B cell (primary cell): ENCODE measurements at regions not wholly inside any gene's neighbourhood (a gene's known extent, or its start where the extent isn't known, plus 50 kb on each side); places are given as distances from the start of the nearest gene placed in this dataset.

Experiments
- ATAC-seq: fragments of 200-7000 bp; cut with Tn5 transposase; one replicate; pipeline ENCODE4 v1.10.0; 2021; ENCODE audit warnings: low read depth, mild to moderate bottlenecking, moderate number of reproducible peaks, moderate library complexity
- CTCF ChIA-PET: fragments of 350-600 bp; sonication (Branson Sonifier 250); formaldehyde crosslinking; loops from one replicate; lab custom pipeline; 2021; ENCODE audit warnings: antibody characterized with exemption, inconsistent platforms; lab: Charles Lee
- POLR2A ChIA-PET: fragments of 350-600 bp; sonication (Branson Sonifier 250); formaldehyde crosslinking; loops from one replicate; lab custom pipeline; 2021; ENCODE audit warnings: antibody characterized with exemption; lab: Charles Lee
- DNase-seq: peaks from one replicate; pipeline ENCODE4 v3.0.0; 2013
- H2AFZ ChIP-seq: 2 replicates; pipeline ENCODE4 v1.6.1; 2012; ENCODE audit warnings: mild to moderate bottlenecking, low read depth, low read length; ENCODE audit not compliant: insufficient read depth, poor library complexity, severe bottlenecking
- H3K27ac ChIP-seq, 2 donors: 1 replicate in 1 of 2; 2 replicates in 1 of 2; pipeline ENCODE4 v1.5.1; 2012 to 2013; ENCODE audit warnings: low read length in 2 of 2, mild to moderate bottlenecking in 2 of 2, moderate library complexity in 1 of 2
- H3K27me3 ChIP-seq, 4 experiments: fragments of 200-600 bp in 1 of 4; sonication (generic) in 1 of 4; replicated peaks in 1 of 4; 1 replicate in 2 of 4; 2 replicates in 2 of 4; pipeline versions ENCODE4 v1.6.1 to v1.7.0; 2013 to 2016; ENCODE audit warnings: low read length in 3 of 4, mild to moderate bottlenecking in 2 of 4, mixed read lengths in 1 of 4, moderate library complexity in 1 of 4; ENCODE audit not compliant: insufficient read depth in 4 of 4, control insufficient read depth in 3 of 4; ENCODE audit errors: control extremely low read depth in 1 of 4
- H3K36me3 ChIP-seq, 2 experiments: replicated peaks in 1 of 2; 1 replicate in 1 of 2; 2 replicates in 1 of 2; pipeline versions ENCODE4 v1.6.1 to v1.7.1; 2013; ENCODE audit warnings: low read length in 1 of 2; ENCODE audit not compliant: insufficient read depth in 2 of 2, control insufficient read depth in 1 of 2; ENCODE audit errors: control extremely low read depth in 1 of 2, extremely low read depth in 1 of 2
- H3K4me1 ChIP-seq, 2 donors: fragments of 200-600 bp in 1 of 2; sonication (generic) in 1 of 2; 1 replicate in 1 of 2; 2 replicates in 1 of 2; pipeline versions ENCODE4 v1.5.1 to v1.6.1; 2013 to 2017; ENCODE audit warnings: low read length in 2 of 2; ENCODE audit not compliant: control insufficient read depth in 2 of 2, insufficient read depth in 2 of 2
- H3K4me2 ChIP-seq: replicated peaks from 2 replicates; pipeline ENCODE3; 2012; ENCODE audit warnings: mild to moderate bottlenecking, low read depth, low read length; ENCODE audit not compliant: poor library complexity, severe bottlenecking
- H3K4me3 ChIP-seq, 5 experiments: fragments of 200-600 bp in 1 of 5; sonication (generic) in 1 of 5; 1 replicate in 3 of 5; 2 replicates in 2 of 5; pipeline versions ENCODE4 v1.5.1 to v1.7.0; 2011 to 2016; ENCODE audit warnings: low read length in 4 of 5, mild to moderate bottlenecking in 4 of 5, low read depth in 2 of 5, control low read depth in 1 of 5, moderate library complexity in 1 of 5; ENCODE audit not compliant: insufficient read depth in 1 of 5; ENCODE audit errors: control extremely low read depth in 1 of 5, extremely low read depth in 1 of 5
- H3K79me2 ChIP-seq: fragments of 200-600 bp; sonication (generic); one replicate; pipeline ENCODE4 v1.6.0; 2016; ENCODE audit warnings: low read length; ENCODE audit not compliant: control insufficient read depth, insufficient read depth
- H3K9ac ChIP-seq: fragments of 200-600 bp; sonication (generic); 2 replicates; pipeline ENCODE4 v1.6.1; 2017; ENCODE audit warnings: mild to moderate bottlenecking, low read length, moderate library complexity
- H3K9me3 ChIP-seq, 3 donors: one replicate each; pipeline versions ENCODE4 v1.6.1 to v1.7.1; 2013; ENCODE audit warnings: low read length in 2 of 3; ENCODE audit not compliant: control insufficient read depth in 2 of 3, insufficient read depth in 1 of 3; ENCODE audit errors: control extremely low read depth in 1 of 3
- H4K20me1 ChIP-seq: 2 replicates; pipeline ENCODE4 v1.6.0; 2012; ENCODE audit warnings: mild to moderate bottlenecking, low read length; ENCODE audit not compliant: insufficient read depth, control insufficient read depth, poor library complexity, severe bottlenecking
- H3K27ac Mint-ChIP-seq: one replicate; pipeline ENCODE4 v1.8.0; 2021; ENCODE audit warnings: mixed read lengths
- H3K27me3 Mint-ChIP-seq: one replicate; pipeline ENCODE4 v1.8.0; 2021; ENCODE audit warnings: mixed read lengths
- H3K4me1 Mint-ChIP-seq: one replicate; pipeline ENCODE4 v1.8.0; 2021; ENCODE audit warnings: mixed read lengths
- H3K4me3 Mint-ChIP-seq: one replicate; pipeline ENCODE4 v1.8.0; 2021; ENCODE audit warnings: mixed read lengths
- H3K9me3 Mint-ChIP-seq: one replicate; pipeline ENCODE4 v1.8.0; 2022; ENCODE audit warnings: mixed read lengths; ENCODE audit not compliant: insufficient read depth
- CTCF ChIP-seq: fragments of 200-600 bp; IDR thresholded peaks from one replicate; pipeline ENCODE4 v1.8.0; 2022; ENCODE audit warnings: antibody characterized with exemption, mild to moderate bottlenecking
- EZH2 ChIP-seq: IDR thresholded peaks from 2 replicates; pipeline ENCODE4 v1.6.1; 2012; ENCODE audit warnings: borderline replicate concordance, low read depth, mild to moderate bottlenecking, moderate library complexity, low read length; ENCODE audit not compliant: insufficient read depth, poor library complexity, severe bottlenecking
- WGBS: methylation state at CpG from one replicate; pipeline ENCODE4 v1.1.5; 2013; ENCODE audit warnings: missing lambda C conversion rate; ENCODE audit not compliant: insufficient coverage; 5-methylcytosine and 5-hydroxymethylcytosine counted together
- intact Hi-C: fragments of 100-400 bp; cut with micrococcal nuclease; formaldehyde crosslinking; loops from one replicate; pipeline ENCODE4 v1.10.0; 2022

GRCh38 chr12:79534029-79534867 is 156.5 kb downstream of the PAWR start:
- Histone ChIP-seq H3K4me3 (no peak overlapping the region), H3K27ac (no peak overlapping the region), H3K9me3 (no peaks in the 10 kb centered on the region), H4K20me1 (no peaks in the 10 kb centered on the region), H3K4me2 (no peak overlapping the region), H3K79me2 (no peaks in the 10 kb centered on the region), H3K9ac (no peak overlapping the region), H3K36me3 (no peaks in the 10 kb centered on the region), H3K4me1 (no peaks in the 10 kb centered on the region), H3K27me3 (no peaks in the 10 kb centered on the region), H2AFZ (no peak overlapping the region)
- ATAC-seq (no peak), DNase-seq (no peak)
- ChIA-PET POLR2A (no interaction called here), CTCF (no interaction called here)
- H3K27ac Mint-ChIP-seq: no peak overlapping the region
- H3K27me3 Mint-ChIP-seq: no peaks in the 10 kb centered on the region
- H3K4me3 Mint-ChIP-seq: no peak overlapping the region
- WGBS: 93% methylated on average over 3 of the region's 5 CpGs
- H3K4me1 Mint-ChIP-seq: no peaks in the 10 kb centered on the region
- intact Hi-C loops: no loop called here
- H3K9me3 Mint-ChIP-seq: no peaks in the 10 kb centered on the region
- TF ChIP-seq CTCF (no peak), EZH2 (no peak)

GRCh38 chr12:79532907-79533288 is 157.9 kb downstream of the PAWR start:
- Histone ChIP-seq H2AFZ (no peak overlapping the region), H3K27me3 (no peaks in the 10 kb centered on the region), H3K4me3 (no peak overlapping the region), H3K4me2 (no peak overlapping the region), H3K9me3 (no peaks in the 10 kb centered on the region), H4K20me1 (no peaks in the 10 kb centered on the region), H3K4me1 (no peaks in the 10 kb centered on the region), H3K36me3 (no peaks in the 10 kb centered on the region), H3K9ac (no peak overlapping the region), H3K27ac (no peak overlapping the region), H3K79me2 (no peaks in the 10 kb centered on the region)
- whole genome bisulfite sequencing: no CpG with 5 or more reads among the region's 7 CpGs
- intact Hi-C loops: no loop called here
- Mint-ChIP-seq H3K27ac (no peak overlapping the region), H3K4me1 (no peaks in the 10 kb centered on the region), H3K9me3 (no peaks in the 10 kb centered on the region), H3K27me3 (no peaks in the 10 kb centered on the region), H3K4me3 (no peak overlapping the region)
- TF ChIP-seq CTCF (no peak), EZH2 (no peak)
- ChIA-PET CTCF (no interaction called here), POLR2A (no interaction called here)
- DNase-seq (no peak), ATAC-seq (no peak)
